ENCODE measurements at regions not wholly inside any gene's neighbourhood (a gene's known extent, or its start where the extent isn't known, plus 50 kb on each side); places are given as distances from the start of the nearest gene placed in this dataset.

- TF ChIP-seq CTCF (IDR thresholded peaks at IDR 0.05) (no peak), ZFX (IDR thresholded peaks at IDR 0.05; ENCODE audit: borderline replicate concordance) (no peak)
These were observed 56.3 kb downstream of the ABCC12 start for GRCh38 chr16:48099455-48099854.

All from 22Rv1 (cell line).